Left hindlimb (tissue), 1 donor: ENCODE measurements at regions not wholly inside any gene's neighbourhood (a gene's known extent, or its start where the extent isn't known, plus 50 kb on each side); places are given as distances from the start of the nearest gene placed in this dataset.
"Not testable (repeated sequence)": the region's sequence is repeated elsewhere in the genome, so short reads cannot be mapped to it uniquely, and the experiment has no call there.

Experiments used
- DNase-seq: peaks from one replicate; pipeline ENCODE4 v3.0.0-alpha.2; 2018

DNA sequence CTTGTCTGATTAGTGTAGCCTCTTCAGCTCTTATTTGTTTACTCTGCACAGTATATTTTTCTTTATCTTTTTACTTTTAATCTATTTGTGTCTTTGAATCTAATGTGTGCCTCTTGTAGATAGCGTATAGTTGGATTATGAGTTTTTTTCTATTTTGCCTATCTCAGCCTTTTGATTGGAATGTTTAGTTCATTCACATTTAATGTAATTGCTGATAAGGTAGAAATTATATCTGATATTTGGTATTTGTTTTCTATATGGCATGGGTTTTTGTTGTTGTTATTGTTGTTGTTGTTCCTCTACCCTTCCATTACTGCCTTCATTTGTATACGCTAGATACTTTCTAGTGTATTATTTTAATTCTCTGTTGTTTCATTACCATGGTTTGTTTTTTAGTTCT, 131.7 kb upstream of the GRIK3 start:
- DNase-seq, result no peak

DNA sequence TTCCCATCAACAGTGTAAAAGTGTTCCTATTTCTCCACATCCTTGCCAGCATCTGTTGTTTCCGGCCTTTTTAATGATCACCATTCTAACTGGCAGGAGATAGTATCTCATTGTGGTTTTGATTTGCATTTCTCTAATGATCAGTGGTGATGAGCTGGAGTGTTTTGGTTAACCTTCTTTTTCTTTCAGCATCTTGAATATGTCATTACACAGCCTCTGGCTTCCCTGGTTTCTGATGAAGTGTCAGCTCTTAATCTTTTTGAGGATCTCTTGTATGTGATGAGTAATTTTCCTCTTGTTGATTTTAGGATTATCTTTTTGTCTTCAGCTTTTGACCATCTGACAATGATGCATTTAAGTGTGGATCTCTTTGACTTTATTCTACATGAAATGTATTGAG, 133.2 kb upstream of the GRIK3 start:
- no peak for DNase-seq

DNA sequence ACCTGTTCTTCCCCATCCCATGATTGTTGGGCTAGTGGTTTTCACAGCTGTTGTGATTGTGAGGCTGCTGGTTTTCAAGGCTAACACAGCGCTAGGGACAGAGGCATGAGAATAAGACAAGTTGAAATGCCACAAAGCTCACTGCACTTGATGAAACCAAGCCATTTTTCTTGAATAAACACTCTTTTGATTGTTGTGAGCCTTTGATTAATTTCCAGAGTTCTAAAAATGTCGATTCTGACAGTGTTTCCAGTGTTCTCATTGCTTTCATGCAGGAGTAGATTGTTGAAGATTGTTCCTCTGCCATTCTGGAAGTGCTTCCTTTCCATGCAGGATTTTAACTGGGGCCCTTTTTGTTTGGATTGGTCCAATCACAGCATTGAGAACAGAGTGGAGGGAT, 134.9 kb upstream of the GRIK3 start:
- no peak for DNase-seq

DNA sequence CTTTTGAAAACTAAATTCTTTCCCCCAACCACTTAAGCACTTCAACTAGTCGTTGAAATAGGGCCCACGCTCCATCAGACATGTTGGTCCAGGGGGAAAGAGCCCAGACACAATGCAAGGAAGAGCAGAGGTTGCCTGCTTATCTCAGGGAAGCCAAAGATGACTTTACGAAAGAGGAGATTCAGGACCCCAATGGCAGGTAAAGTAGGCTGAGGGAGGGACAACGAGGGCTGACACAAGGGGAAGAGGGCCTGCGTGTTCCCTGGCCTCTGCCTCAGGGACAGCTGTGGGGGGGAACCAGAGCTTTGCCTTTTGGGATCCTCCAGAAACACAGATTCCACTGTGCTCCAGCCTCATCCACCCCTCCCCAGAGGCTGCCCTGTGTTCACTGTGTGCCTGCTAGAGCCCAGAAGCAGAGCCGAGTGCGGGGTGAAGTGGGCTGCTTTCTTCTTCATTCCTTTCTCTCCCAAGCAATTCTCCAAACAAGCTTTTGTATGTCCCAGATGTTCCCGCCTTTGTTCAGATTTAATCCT, 135.5 kb upstream of the GRIK3 start:
- no peak for DNase-seq

DNA sequence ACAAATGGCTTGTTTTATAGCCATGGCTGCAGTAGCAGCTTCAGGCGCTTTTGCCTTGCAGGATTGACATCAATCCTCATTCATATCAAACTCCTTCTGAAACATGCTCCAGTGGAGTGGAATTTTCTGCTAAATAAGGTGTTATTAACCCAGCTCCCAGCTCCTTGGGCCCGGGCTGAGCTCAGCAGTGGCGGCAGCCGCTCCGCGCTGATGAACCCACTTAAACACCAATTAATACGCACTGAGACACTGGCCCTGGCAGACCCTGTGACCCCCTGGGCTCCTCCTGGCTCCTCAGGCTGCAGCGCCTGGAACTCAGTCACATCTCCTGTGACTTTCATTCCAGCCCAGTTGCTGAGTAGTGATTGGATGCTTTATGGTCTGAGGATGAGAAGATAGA, 137.4 kb upstream of the GRIK3 start:
- no peak for DNase-seq

DNA sequence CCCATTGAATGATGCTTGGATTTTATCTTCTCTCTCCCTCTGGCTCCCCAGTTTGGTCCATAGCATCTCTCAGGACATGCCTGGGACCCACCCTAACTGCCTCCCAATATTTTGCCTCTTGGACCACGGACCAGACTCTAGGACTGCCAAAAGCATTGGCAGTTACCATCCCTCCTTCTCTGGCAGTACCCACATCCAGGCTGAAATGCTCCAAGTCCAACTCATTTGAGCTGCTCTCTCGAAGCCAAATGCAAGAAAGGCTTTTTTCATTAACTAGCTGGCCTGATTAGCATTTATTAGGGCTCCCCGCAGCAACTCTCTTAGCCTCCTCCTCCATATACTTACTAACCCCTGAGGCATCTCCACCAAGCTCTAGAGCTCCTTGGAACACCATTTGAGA, 140.0 kb upstream of the GRIK3 start:
- no peak for DNase-seq

DNA sequence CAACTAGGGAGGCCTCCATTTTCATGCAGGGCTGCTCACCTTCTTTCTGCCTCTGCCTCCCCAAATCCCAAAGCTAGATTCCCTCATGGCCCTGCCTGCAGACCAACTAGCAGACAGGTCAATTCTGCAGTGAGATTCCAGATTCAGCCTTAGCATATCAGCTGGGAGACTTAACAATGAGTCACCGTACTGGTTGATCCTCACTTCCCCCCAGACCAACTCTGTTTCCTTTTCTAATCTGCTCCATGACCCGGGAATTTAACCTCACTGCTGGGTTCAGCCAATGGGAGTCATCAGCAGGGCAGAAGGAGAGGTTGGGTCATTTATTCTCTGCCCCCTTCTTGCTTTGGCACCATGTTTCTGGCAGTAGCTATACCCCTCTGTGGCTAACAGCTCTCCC, 140.6 kb upstream of the GRIK3 start:
- DNase-seq, result no peak

DNA sequence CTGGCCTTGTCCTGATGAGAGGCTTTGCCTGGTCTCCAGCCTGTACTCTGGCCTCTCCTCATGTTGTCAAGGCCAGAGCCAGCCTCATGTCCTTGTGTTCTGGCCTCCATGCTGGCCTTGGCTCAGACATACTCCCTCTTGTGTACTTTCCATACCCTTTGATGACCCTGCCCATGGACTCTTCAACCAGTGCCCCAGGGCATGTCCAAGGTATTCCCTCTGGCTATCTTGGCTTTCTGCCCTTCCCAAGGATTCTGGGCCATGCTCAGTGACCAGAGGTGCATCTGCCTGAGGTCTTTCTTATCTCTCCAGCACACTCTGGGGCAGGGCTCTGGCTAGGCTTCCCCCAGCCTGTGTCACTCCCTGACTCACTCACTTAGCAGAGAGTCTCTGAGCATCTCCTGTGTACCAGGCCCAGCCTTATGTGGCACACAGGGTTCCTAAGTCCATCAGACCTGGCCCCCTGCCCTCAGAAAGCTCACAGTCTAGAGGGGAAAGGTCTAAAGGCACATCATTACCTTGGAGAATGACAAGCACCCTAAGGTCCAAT, 141.4 kb upstream of the GRIK3 start:
- DNase-seq, result no peak

DNA sequence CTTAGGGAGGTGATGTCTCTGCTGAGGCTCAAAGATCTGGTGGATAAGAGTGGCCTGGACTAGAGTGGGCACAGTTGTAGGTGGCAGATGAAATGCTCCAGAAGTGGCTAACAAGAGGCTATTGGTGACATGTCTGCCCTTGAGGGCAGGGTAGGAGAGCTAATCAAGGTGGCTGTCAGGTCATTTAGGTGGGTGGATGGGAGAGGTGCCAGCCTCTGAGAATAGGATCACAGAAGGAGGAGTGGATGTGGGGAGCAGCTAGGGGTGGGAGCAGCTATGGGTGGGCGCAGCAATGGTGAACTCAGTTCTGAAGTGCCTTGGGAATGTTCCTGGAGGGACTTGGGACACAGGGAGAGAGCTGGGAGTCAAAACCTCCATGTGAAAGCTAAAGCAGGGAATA, 142.0 kb upstream of the GRIK3 start:
- DNase-seq, result no peak

DNA sequence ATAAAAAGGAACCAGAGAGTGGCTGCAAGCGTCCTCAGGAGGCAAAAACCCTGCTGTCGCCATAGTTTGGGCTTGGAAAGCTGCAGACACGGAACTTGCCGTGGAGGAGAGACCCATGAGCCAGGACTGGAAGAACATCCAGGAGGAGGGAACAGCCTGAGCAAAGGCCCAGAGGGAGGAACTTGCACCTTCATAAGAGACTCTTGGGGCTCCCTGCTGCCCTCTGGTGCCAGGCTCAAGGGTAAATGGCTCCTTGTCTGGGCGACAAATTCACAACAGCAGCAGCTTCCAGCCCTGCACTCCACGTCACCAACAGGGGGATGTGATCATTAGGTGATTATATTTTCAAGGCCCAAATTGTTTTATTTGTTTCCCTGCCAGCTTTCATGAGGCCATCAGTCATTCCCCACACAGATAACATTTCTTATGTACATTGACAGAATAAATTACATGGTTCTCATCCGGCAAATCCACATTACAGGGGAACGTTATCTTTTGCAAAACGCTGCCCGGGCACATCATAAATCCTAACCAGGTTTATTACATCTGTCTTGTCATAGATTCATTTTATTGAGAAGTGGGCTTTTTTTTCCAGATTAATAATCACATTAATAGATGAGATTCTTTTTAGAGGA, 143.0 kb upstream of the GRIK3 start:
- DNase-seq, result no peak

DNA sequence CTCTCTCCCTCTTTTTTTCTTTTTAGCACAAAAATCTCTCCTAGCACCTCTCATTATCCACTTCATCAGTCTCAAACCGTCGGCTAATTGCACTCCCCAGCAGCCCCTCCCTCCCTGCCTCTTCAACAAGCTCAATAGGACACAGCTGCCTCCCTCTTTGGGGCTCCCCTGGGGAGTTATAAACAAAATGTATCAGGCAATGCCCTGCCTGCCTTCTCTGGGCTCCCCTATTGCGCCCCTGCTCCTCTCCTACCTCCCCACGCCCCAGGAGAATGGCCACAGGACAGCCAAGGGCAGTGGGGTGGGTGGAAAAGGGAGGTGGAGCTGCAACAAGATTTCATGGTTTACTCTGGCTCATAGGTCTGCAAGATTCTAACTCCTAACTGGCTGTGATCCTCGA, 147.1 kb upstream of the GRIK3 start:
- no peak for DNase-seq

DNA sequence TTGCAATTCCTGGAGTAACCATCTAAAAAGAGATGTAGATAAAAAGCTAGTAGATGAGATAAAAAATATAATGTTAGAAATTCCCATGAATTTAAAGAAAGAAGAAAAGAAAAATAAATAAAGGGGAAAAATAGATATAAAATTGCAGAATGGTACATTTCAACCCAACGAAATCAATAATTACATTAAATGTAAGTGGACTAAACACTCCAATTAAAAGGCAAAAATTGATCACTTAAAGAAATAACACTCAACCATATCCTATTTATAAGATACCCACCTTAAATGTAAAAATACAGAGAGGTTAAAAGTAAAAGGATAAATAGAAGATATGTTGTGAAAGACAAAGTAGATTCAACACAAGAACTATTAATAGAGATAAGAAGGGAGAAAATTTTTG, 150.5 kb upstream of the GRIK3 start:
- DNase-seq, result no peak

DNA sequence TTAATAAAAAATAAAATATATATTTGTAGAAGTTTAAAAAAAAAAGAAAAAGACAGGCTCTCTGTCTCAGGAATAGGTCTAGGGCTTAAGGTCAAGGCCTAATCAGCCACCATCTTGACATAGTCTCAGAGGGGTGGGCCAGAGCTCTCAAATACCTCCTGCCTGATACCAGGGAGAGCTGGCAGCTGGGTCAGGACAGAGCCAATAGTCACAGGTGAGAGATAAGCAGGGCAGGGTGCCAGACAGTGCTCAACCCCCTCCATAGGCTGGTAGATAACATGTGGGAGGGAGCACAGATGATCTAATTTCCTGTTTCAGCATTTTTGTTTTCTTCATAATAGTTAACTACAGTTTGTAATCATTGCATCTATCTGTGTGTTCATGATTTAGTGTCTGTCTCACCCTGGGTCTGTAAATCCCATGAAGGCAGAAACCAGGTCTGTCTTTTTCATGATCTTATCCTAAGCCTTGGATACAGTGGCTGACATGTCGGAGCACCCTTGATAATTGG, 152.0 kb upstream of the GRIK3 start:
- DNase-seq, result no peak

DNA sequence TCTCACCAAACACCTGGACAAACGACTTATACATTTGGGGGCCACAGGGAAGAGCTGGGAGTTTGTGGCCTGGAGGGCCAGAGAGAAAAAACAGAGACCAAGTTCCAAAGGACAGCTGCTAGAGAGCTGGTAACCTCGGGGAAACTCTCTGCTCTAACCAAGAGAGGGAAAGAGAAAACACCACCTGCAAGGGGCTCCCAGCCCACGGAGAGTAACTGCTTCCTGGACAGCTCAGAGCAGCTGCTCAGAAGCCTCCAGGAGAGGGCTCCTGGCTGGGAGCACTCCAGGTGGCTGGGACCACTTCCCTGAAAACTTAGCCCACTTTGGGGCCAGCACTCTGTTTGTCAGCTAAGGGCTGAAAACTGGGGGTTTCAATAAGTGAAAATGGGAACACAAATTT, 154.8 kb upstream of the GRIK3 start:
- no peak for DNase-seq

DNA sequence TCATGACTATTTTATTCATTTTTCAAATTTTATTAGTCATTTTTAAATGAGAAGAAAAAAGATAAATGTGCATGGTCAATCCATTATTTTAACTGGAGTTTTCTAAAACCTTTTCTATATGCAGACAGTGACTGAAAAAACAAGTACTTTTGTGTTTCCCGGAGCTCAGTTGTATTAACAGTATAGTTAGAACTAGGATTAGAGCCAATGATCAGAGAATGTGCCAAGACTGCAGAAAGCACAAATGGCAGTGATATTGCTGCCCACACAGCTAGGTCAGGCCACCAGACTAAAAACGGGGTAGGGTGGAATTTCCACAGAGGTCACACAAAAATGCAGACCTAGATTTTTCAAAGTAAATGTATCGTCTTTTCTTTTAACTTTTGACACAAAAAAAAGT, 163.1 kb upstream of the GRIK3 start:
- DNase-seq, result no peak

DNA sequence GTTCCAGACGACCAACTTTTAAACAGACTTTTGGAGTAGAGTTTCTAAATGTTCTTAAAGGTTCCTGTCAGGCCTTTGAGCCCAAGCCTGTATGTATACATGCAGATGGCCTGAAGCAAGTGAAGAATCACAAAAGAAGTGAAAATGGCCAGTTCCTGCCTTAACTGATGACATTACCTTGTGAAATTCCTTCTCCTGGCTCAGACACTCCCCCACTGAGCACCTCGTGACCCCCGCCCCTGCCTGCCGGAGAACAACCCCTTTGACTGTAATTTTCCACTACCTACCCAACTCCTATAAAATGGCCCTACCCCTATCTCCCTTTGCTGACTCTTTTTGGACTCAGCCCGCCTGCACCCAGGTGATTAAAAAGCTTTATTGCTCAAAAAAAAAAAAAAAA, 180.0 kb upstream of the GRIK3 start:
- DNase-seq, result not testable (repeated sequence)

DNA sequence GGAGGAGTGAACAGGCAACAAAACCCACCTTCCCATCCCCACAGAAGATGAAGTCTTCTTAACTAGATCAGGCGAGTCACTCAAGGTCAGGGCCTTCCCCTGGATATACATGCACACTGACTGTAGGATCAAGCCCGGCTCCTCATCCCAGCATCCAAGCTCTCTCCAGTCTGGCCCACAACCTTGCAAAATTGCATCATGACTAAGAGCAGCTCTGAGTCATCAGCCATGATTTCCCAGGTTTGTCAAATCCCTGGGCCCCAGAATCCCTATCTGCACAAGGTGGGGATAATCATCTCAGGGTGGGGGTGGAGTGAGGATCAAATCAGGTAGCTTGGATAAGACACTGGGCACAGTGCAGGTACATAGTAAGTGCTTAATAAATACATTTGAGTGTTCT, 199.3 kb upstream of the GRIK3 start:
- no peak for DNase-seq

DNA sequence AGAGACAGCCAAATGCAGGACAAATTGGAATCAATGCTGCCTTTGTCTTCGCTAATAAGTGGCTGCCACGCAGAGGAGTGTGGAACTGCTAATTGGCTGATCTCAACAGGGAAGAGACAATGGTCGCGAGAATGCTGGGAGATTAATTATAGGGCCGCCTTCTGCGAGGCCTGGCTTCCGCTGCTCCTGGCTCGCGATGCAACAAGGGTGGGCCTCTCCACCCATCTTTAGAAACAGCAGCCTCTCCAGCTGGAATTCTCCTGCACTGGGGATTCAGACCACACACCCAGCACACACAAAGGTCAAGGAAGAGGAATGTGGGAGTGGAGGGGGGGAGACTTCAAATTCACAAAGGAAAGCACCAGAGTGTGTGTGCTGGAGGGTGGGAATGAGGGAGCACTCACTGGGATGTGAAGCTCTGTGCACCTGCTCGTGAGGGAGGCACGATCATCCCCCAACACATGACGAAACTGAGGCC, 200.7 kb upstream of the GRIK3 start:
- no peak for DNase-seq

DNA sequence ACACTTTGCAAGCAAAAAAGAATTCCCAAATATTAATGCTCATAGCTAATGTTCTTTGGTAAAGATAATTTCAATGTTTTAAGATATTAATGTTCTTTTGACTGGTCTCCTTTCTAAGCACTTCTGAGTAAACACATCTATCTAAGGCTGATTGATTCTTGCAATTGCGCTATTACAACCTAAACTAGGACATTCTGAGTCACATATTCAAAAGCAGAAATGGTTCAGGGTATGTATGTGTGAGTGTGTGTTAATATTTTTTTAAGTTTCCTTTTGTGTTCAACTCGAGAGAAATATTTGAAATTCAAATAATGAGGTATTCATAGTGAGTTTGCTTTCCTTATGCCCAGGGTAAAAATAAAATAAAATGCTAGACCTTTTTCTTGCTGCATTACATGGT, 203.6 kb upstream of the GRIK3 start:
- no peak for DNase-seq

DNA sequence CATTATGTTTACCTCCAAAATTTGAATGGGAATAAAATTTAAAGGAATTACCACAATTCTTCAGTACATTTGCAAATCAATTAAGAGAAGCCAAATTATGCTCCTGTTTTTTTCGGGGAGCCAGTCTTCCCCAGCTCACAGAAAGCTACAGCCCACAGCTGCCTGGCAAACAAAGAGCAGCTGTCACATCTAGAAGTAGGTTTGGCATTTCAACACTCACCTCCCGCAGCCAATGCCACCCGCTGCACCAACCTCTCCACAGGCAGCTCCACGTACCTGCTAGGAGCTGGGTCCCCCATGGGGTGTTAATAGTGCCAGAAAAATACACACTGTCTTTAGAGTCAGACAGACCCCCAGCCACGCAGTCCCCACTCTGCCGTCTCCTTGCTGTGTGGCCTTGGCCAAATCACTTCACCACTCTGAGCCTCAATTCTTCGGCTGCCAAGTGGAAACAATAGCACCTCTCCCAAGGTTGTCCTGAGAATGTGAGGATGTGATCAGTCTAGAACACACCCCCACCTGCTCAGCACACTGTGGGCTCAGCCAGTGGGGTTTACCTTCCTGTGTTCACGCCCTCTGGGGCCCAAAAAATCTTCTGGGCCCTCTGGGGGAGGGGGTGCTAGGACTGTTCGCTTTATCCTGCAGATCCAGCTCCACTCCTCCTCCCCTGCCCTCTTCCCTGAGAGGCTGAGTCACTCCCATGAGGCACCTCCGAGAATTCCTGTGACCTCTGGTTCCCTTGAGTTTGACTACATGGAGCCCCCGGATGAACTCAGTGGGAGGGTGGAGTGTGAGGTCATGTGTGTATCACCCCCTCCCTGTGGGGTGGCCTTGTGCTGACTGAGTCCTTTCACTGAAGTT, 204.3 kb upstream of the GRIK3 start:
- DNase-seq, result no peak

DNA sequence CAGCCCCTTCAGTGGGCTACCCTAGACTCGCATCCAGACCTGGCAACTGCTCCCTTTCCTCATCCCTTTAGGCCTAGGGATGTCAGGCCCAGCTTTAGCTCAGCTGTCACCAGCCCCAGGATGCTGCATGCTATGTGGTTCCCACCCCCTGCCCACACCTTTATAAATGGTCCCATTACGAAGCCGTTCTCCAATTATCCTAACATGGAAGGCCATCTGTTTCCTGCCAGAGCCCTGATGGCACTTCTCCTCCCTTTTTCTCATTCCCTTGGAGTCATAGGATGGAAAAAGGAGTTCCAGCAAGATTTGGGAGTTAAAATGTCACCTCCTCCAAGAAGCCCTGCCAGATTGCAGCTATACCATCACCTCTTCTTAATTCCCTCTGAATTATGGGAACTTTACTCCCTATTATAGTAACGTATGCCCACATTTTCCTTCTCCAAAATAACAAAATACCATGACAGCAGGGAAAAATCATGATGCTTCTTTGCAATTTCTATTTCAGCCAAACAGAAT, 205.0 kb upstream of the GRIK3 start:
- no peak for DNase-seq

DNA sequence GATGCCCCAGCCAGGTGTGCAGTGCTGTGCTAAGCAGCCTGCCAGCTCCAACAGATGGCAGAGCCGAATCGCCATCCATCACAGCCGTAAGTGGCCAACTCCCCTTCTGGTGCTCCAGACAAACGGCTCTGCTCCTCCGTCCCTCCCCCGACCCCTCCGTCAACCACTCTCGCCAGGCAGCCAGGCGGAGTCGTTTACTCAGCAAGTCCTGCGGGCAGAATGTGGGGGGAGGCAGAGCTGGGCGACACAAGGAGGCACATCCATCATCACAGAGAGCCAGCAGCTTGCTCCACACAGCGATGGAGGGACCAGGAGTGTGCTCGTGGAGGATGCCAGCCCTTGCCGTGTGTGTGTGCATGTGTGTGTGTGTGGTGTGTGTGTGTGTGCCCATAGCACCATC, 206.6 kb upstream of the GRIK3 start:
- no peak for DNase-seq

DNA sequence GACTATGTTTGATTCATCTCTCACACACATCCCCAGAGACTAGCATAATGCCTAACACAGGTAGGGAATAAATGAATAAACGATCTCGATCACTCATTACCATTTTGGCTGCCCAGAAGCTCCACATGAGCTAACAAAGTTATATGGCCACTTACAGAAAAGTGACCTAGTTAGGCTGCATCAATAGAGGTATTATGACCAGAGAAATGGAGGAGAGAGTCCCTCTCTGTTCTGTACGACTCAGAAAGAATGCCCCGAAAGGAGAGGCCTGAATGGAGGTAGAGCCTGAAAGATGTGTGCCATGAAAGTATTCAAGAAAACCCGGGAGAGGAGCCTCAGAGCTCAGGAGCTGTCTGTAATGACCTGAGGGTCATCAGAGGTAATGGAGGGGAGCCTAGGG, 208.2 kb upstream of the GRIK3 start:
- no peak for DNase-seq
